Central memory CD8-positive, alpha-beta T cell (primary cell): ENCODE measurements at regions not wholly inside any gene's neighbourhood (a gene's known extent, or its start where the extent isn't known, plus 50 kb on each side); places are given as distances from the start of the nearest gene placed in this dataset.

ENCODE experiments used
- ATAC-seq: fragments of 150-1000 bp; cut with Tn5 transposase; replicated peaks from 2 replicates; pipeline ENCODE4 v1.10.0; 2022; ENCODE audit warnings: mild to moderate bottlenecking, moderate FRiP score, moderate number of reproducible peaks; ENCODE audit not compliant: poor library complexity, severe bottlenecking; ENCODE audit errors: extremely low read depth
- DNase-seq, 2 donors: peaks; one replicate each; pipeline ENCODE4 v3.0.0; 2021; ENCODE audit warnings: low spot score in 2 of 2
- H3K27ac Mint-ChIP-seq: one replicate; pipeline ENCODE4 v1.8.0; 2022; ENCODE audit warnings: low read depth, mild to moderate bottlenecking, moderate library complexity, mixed read lengths
- H3K27me3 Mint-ChIP-seq: one replicate; pipeline ENCODE4 v1.8.0; 2022; ENCODE audit warnings: mixed read lengths
- H3K36me3 Mint-ChIP-seq: one replicate; pipeline ENCODE4 v1.8.0; 2022; ENCODE audit warnings: mild to moderate bottlenecking, moderate library complexity, mixed read lengths; ENCODE audit not compliant: insufficient read depth
- H3K4me1 Mint-ChIP-seq: one replicate; pipeline ENCODE4 v1.8.0; 2022; ENCODE audit warnings: mixed read lengths
- H3K4me3 Mint-ChIP-seq: one replicate; pipeline ENCODE4 v1.8.0; 2022; ENCODE audit warnings: mild to moderate bottlenecking, moderate library complexity, mixed read lengths
- H3K9me3 Mint-ChIP-seq: one replicate; pipeline ENCODE4 v1.8.0; 2022; ENCODE audit warnings: mixed read lengths

- Mint-ChIP-seq H3K4me3 (no peak overlapping the region), H3K27me3 (no peaks in the 10 kb centered on the region), H3K36me3 (no peaks in the 10 kb centered on the region), H3K27ac (no peak overlapping the region), H3K4me1 (peaks cover 6% of the 10 kb centered on the region), H3K9me3 (no peaks in the 10 kb centered on the region)
- DNase-seq: no peak
- ATAC-seq: no peak
Measured at GRCh38 chr21:14722841-14723483, 176.8 kb upstream of the SAMSN1 start.

- H3K4me1 Mint-ChIP-seq: no peaks in the 10 kb centered on the region
- no peaks in the 10 kb centered on the region for H3K36me3 Mint-ChIP-seq
- no peaks in the 10 kb centered on the region for H3K27me3 Mint-ChIP-seq
- DNase-seq (no peak), ATAC-seq (no peak)
- H3K4me3 Mint-ChIP-seq: no peak overlapping the region
- H3K9me3 Mint-ChIP-seq: no peaks in the 10 kb centered on the region
- no peak overlapping the region for H3K27ac Mint-ChIP-seq
Measured at GRCh38 chr21:14720237-14720636, 174.1 kb upstream of the SAMSN1 start.

DNA sequence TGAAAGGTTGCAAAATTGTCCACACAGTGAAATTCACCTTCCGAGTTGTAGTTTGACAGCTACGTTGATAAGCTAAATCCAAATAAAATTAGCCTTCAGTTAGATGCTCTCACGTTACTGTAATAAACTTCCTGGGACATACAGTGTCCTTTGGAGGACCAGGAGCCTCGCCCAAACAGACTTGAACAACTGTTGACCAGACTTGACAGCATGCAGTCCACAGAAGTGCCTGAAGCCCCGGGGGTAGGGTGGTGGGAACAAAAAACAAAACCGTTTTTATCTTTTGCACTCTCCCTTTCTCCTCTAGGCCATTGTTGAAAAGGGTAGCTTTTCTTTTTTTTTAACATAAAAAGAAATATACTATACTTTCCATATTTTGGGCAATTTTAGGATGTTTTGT is 172.8 kb upstream of the SAMSN1 start:
- ATAC-seq: no peak
- DNase-seq: no peak
- Mint-ChIP-seq H3K9me3 (no peaks in the 10 kb centered on the region), H3K36me3 (no peaks in the 10 kb centered on the region), H3K4me1 (no peaks in the 10 kb centered on the region), H3K27me3 (no peaks in the 10 kb centered on the region), H3K27ac (no peak overlapping the region), H3K4me3 (no peak overlapping the region)

- no peaks in the 10 kb centered on the region for H3K4me1 Mint-ChIP-seq
Measured at GRCh38 chr21:14716761-14717396, 170.8 kb upstream of the SAMSN1 start.

DNA sequence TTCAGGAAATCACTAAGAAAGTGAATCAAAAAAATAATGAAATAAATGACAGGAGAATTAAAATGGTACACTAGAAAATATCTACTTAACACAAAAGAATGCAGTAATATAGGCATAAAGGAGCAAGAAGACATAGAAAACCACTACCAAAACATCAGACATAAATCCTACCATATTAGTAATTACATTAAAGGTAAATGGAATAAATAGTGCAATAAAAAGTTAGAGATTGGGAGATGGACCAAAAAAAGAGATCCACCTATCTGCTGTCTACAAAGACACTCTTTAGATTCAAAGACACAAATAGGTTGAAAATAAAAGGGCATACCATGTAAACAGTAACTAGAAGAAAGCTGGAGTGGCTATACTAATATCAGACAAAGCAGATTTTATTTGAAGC is 167.0 kb upstream of the SAMSN1 start:
- H3K36me3 Mint-ChIP-seq: no peaks in the 10 kb centered on the region
- no peaks in the 10 kb centered on the region for H3K4me1 Mint-ChIP-seq
- ATAC-seq: no peak
- no peak overlapping the region for H3K4me3 Mint-ChIP-seq
- no peak overlapping the region for H3K27ac Mint-ChIP-seq
- H3K27me3 Mint-ChIP-seq: no peaks in the 10 kb centered on the region
- peaks cover 5% of the 10 kb centered on the region for H3K9me3 Mint-ChIP-seq
- no peak for DNase-seq

More at GRCh38 chr21:14716761-14717396, 170.8 kb upstream of the SAMSN1 start:
- H3K27ac Mint-ChIP-seq: no peak overlapping the region
- no peak overlapping the region for H3K4me3 Mint-ChIP-seq
- DNase-seq: no peak
- no peak for ATAC-seq
- no peaks in the 10 kb centered on the region for H3K36me3 Mint-ChIP-seq
- no peaks in the 10 kb centered on the region for H3K27me3 Mint-ChIP-seq
- H3K9me3 Mint-ChIP-seq: peaks cover 5% of the 10 kb centered on the region

- H3K9me3 Mint-ChIP-seq: peaks cover 5% of the 10 kb centered on the region
Measured at GRCh38 chr21:14712121-14712715, 166.1 kb upstream of the SAMSN1 start.

GRCh38 chr21:14711287-14711686 is 165.2 kb upstream of the SAMSN1 start:
- Mint-ChIP-seq H3K27ac (no peak overlapping the region), H3K36me3 (no peaks in the 10 kb centered on the region), H3K4me3 (no peak overlapping the region), H3K9me3 (peaks cover 5% of the 10 kb centered on the region), H3K27me3 (no peaks in the 10 kb centered on the region), H3K4me1 (no peaks in the 10 kb centered on the region)
- no peak for ATAC-seq
- DNase-seq: no peak

More at GRCh38 chr21:14712121-14712715, 166.1 kb upstream of the SAMSN1 start:
- no peak overlapping the region for H3K4me3 Mint-ChIP-seq
- no peaks in the 10 kb centered on the region for H3K36me3 Mint-ChIP-seq
- DNase-seq (no peak), ATAC-seq (no peak)
- no peak overlapping the region for H3K27ac Mint-ChIP-seq
- H3K27me3 Mint-ChIP-seq: no peaks in the 10 kb centered on the region
- no peaks in the 10 kb centered on the region for H3K4me1 Mint-ChIP-seq

GRCh38 chr21:14707511-14708020 is 161.5 kb upstream of the SAMSN1 start:
- Mint-ChIP-seq H3K4me3 (no peak overlapping the region), H3K4me1 (no peaks in the 10 kb centered on the region), H3K9me3 (no peaks in the 10 kb centered on the region), H3K27me3 (no peaks in the 10 kb centered on the region), H3K36me3 (no peaks in the 10 kb centered on the region), H3K27ac (no peak overlapping the region)
- DNase-seq (no peak), ATAC-seq (no peak)

DNA sequence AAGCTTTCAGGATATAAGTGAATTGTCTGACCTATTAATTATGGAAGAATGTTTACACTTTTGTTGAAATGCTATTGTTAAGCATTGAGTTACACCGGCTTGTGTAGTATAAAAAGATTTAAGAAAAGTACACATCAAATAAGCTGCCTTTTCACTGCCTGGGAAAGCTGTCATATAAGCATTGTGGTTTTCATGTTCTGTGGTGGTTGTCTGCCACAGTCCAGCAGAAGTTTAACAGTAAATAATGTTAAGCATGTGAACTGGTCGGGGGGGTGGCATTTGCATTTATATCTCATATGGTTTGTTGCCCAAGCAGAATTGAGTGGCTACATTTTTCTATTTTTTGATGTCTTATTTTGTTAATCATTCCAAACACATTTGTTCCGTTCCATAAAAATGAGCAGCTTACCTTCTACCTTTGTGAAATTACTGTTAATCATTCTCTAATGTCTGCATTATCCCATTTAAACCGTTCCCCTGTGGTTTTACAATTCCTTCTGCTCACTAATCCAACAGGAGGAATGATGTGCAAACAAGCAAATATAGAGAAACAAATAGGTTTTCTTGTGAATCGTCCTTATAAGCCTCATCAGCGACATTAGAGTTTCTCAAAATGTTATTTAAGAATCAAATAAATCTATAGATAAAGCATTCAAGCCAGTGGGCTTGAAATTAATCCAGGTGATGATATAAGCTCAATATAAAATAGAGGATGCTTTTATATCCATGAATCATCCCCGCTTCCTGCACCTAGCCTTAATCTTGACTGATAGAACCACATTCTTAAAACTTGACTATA is 160.8 kb upstream of the SAMSN1 start:
- no peaks in the 10 kb centered on the region for H3K36me3 Mint-ChIP-seq
- H3K4me3 Mint-ChIP-seq: no peak overlapping the region
- ATAC-seq (no peak), DNase-seq (no peak)
- no peaks in the 10 kb centered on the region for H3K27me3 Mint-ChIP-seq
- no peaks in the 10 kb centered on the region for H3K9me3 Mint-ChIP-seq
- no peak overlapping the region for H3K27ac Mint-ChIP-seq
- H3K4me1 Mint-ChIP-seq: no peaks in the 10 kb centered on the region

- H3K36me3 Mint-ChIP-seq: peaks cover 1% of the 10 kb centered on the region
- no peak for DNase-seq
- H3K4me1 Mint-ChIP-seq: no peaks in the 10 kb centered on the region
- no peaks in the 10 kb centered on the region for H3K9me3 Mint-ChIP-seq
- H3K27ac Mint-ChIP-seq: no peak overlapping the region
- H3K27me3 Mint-ChIP-seq: no peaks in the 10 kb centered on the region
- no peak overlapping the region for H3K4me3 Mint-ChIP-seq
- no peak for ATAC-seq
Measured at GRCh38 chr21:14699433-14700407, 153.6 kb upstream of the SAMSN1 start.

- DNase-seq (no peak), ATAC-seq (no peak)
- H3K4me1 Mint-ChIP-seq: no peaks in the 10 kb centered on the region
- no peak overlapping the region for H3K27ac Mint-ChIP-seq
- H3K36me3 Mint-ChIP-seq: peaks cover 1% of the 10 kb centered on the region
- H3K4me3 Mint-ChIP-seq: no peak overlapping the region
- H3K27me3 Mint-ChIP-seq: no peaks in the 10 kb centered on the region
- H3K9me3 Mint-ChIP-seq: no peaks in the 10 kb centered on the region
Measured at GRCh38 chr21:14697769-14698168, 151.7 kb upstream of the SAMSN1 start.

DNA sequence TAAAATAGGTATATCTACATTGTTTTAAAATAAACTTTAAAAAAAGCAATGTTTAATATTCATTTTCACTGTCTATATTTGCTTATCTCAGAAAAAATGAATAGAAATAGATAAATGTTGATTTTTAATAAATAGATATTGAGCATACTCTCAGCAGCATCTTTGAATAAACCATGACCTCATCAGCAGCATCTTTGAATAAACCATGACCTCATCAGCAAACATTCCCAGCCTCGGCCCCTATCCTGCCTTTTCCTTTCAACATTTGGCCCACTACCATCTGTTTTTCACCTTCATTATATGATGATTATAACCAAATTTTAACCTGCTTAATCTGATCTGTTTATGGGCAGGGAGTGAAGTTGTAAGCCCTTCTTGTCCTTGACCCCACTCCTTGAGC is 148.7 kb upstream of the SAMSN1 start:
- no peaks in the 10 kb centered on the region for H3K4me1 Mint-ChIP-seq
- peaks cover 1% of the 10 kb centered on the region for H3K36me3 Mint-ChIP-seq
- H3K4me3 Mint-ChIP-seq: no peak overlapping the region
- no peak for ATAC-seq
- no peaks in the 10 kb centered on the region for H3K27me3 Mint-ChIP-seq
- H3K27ac Mint-ChIP-seq: no peak overlapping the region
- DNase-seq: no peak
- H3K9me3 Mint-ChIP-seq: no peaks in the 10 kb centered on the region
